DMS53 treated with DMSO at 0.1 percent for 48 hours (cell line): ENCODE measurements at regions not wholly inside any gene's neighbourhood (a gene's known extent, or its start where the extent isn't known, plus 50 kb on each side); places are given as distances from the start of the nearest gene placed in this dataset.
"Not testable (repeated sequence)": the region's sequence is repeated elsewhere in the genome, so short reads cannot be mapped to it uniquely, and the experiment has no call there.

ENCODE experiments used
- DNase-seq: peaks from one replicate; lab custom pipeline; 2025; ENCODE audit not compliant: unreplicated experiment; lab: John Stamatoyannopoulos, UW

- no peak for DNase-seq
Measured at GRCh38 chr3:16072420-16073110, 101.9 kb upstream of the GALNT15 start.

GRCh38 chr3:16073203-16073602 lies 101.3 kb upstream of the GALNT15 start:
- no peak for DNase-seq

- DNase-seq, result not testable (repeated sequence)
Measured at GRCh38 chr3:16073990-16074671, 100.3 kb upstream of the GALNT15 start.

- DNase-seq, result no peak
Measured at GRCh38 chr3:16075647-16076046, 98.8 kb upstream of the GALNT15 start.

- no peak for DNase-seq
Measured at GRCh38 chr3:16076564-16076963, 97.9 kb upstream of the GALNT15 start.

GRCh38 chr3:16077146-16077545 lies 97.3 kb upstream of the GALNT15 start:
- DNase-seq, result not testable (repeated sequence)

GRCh38 chr3:16077681-16078080 lies 96.8 kb upstream of the GALNT15 start:
- DNase-seq, result not testable (repeated sequence)

GRCh38 chr3:16079519-16079918 lies 95.0 kb upstream of the GALNT15 start:
- no peak for DNase-seq

GRCh38 chr3:16081661-16082060 lies 92.8 kb upstream of the GALNT15 start:
- DNase-seq, result no peak

- no peak for DNase-seq
Measured at GRCh38 chr3:16084887-16085286, 89.6 kb upstream of the GALNT15 start.

- DNase-seq, result no peak
Measured at GRCh38 chr3:16085410-16085809, 89.1 kb upstream of the GALNT15 start.

- DNase-seq, result no peak
Measured at GRCh38 chr3:16085884-16086608, 88.4 kb upstream of the GALNT15 start.

GRCh38 chr3:16086690-16087089 lies 87.8 kb upstream of the GALNT15 start:
- DNase-seq, result no peak

GRCh38 chr3:16088496-16088895 lies 86.0 kb upstream of the GALNT15 start:
- DNase-seq, result no peak

- no peak for DNase-seq
Measured at GRCh38 chr3:16089521-16089920, 85.0 kb upstream of the GALNT15 start.

GRCh38 chr3:16090024-16090423 lies 84.5 kb upstream of the GALNT15 start:
- no peak for DNase-seq

- no peak for DNase-seq
Measured at GRCh38 chr3:16090706-16091105, 83.8 kb upstream of the GALNT15 start.

- DNase-seq, result no peak
Measured at GRCh38 chr3:16092923-16093322, 81.6 kb upstream of the GALNT15 start.

- DNase-seq, result peak; percentile 17
Measured at GRCh38 chr3:16101295-16102186, 72.9 kb upstream of the GALNT15 start.

GRCh38 chr3:16102187-16102561 lies 72.3 kb upstream of the GALNT15 start:
- no peak for DNase-seq

GRCh38 chr3:16102905-16103364 lies 71.5 kb upstream of the GALNT15 start:
- DNase-seq, result no peak
